ENCODE measurements at regions not wholly inside any gene's neighbourhood (a gene's known extent, or its start where the extent isn't known, plus 50 kb on each side); places are given as distances from the start of the nearest gene placed in this dataset.

DNA sequence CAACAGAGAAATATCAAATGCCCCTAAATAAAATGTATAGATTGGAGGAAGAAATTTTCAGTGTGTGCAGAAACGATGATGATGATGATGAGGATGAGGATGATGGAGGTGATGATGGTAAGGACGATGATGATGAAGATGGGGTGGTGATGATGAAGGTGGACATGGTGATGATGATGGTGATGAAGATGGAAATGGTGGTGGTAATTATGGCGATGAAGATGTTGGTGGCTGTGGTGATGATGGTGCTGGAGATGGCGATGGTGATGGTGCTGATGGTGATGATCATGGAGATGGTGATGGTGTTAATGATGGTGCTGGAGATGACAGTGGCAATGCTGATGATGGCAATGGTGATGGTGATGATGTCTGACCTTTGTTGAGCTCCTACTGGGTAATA is 141.2 kb downstream of the DHX35 start:
- TF ChIP-seq, protein P1, sequence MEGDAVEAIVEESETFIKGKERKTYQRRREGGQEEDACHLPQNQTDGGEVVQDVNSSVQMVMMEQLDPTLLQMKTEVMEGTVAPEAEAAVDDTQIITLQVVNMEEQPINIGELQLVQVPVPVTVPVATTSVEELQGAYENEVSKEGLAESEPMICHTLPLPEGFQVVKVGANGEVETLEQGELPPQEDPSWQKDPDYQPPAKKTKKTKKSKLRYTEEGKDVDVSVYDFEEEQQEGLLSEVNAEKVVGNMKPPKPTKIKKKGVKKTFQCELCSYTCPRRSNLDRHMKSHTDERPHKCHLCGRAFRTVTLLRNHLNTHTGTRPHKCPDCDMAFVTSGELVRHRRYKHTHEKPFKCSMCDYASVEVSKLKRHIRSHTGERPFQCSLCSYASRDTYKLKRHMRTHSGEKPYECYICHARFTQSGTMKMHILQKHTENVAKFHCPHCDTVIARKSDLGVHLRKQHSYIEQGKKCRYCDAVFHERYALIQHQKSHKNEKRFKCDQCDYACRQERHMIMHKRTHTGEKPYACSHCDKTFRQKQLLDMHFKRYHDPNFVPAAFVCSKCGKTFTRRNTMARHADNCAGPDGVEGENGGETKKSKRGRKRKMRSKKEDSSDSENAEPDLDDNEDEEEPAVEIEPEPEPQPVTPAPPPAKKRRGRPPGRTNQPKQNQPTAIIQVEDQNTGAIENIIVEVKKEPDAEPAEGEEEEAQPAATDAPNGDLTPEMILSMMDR (conservative IDR thresholded peaks at IDR 0.05) = no peak
- no peak for TF ChIP-seq EZH2 (IDR thresholded peaks at IDR 0.05; ENCODE audit: low read depth)
